ENCODE measurements at regions not wholly inside any gene's neighbourhood (a gene's known extent, or its start where the extent isn't known, plus 50 kb on each side); places are given as distances from the start of the nearest gene placed in this dataset.

DNA sequence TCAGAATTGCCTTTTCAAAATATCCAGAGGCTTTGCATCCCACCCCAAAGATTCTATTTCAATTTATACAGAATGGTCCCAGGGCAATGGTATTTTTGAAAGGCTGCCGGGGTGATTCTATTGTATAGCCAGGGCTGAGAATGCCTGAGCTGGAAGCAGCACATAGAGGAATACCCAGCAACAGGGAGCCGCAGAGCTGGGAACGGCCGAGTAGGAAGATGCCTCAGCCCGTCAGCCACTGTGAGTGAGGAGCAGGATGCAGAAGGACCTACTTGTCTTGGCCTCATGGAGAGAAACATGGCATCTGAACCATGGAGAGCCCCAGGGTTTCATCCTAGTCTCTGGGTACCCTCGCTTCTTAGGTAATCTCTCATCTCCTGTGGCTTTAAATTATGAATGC lies 170.8 kb upstream of the FHL2 start:
- ChIA-PET POLR2A (no interaction called here), CTCF (no interaction called here)
- Histone ChIP-seq H3K36me3 (ENCODE audit: control insufficient read depth in 2 of 2, insufficient read depth in 1 of 2, low read length in 2 of 2) (no peaks in the 10 kb centered on the region), H3K9me3 (ENCODE audit: control insufficient read depth, insufficient read depth, low read depth, low read length) (no peaks in the 10 kb centered on the region), H3K4me3 (ENCODE audit: low read depth, low read length) (no peak overlapping the region), H3K27ac (ENCODE audit: extremely low read depth, low read depth, low read length) (no peak overlapping the region), H3K4me1 (ENCODE audit: control insufficient read depth, insufficient read depth, low read length) (no peaks in the 10 kb centered on the region)
- TF ChIP-seq, protein P1, sequence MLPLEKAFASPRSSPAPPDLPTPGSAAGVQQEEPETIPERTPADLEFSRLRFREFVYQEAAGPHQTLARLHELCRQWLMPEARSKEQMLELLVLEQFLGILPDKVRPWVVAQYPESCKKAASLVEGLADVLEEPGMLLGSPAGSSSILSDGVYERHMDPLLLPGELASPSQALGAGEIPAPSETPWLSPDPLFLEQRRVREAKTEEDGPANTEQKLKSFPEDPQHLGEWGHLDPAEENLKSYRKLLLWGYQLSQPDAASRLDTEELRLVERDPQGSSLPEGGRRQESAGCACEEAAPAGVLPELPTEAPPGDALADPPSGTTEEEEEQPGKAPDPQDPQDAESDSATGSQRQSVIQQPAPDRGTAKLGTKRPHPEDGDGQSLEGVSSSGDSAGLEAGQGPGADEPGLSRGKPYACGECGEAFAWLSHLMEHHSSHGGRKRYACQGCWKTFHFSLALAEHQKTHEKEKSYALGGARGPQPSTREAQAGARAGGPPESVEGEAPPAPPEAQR (tag by site-specific recombination; IDR thresholded peaks at IDR 0.05), result no peak
- no peak for TF ChIP-seq ZNF16 (tag by site-specific recombination; IDR thresholded peaks at IDR 0.05; ENCODE audit: low read depth)
- TF ChIP-seq ZNF121 (tag by site-specific recombination; IDR thresholded peaks at IDR 0.05), result no peak
- no peak for TF ChIP-seq ZNF155 (tag by site-specific recombination; IDR thresholded peaks at IDR 0.05)
- no peak for TF ChIP-seq ZNF629 (tag by site-specific recombination; IDR thresholded peaks at IDR 0.05)
- TF ChIP-seq ZNF776 (tag by site-specific recombination; IDR thresholded peaks at IDR 0.05; ENCODE audit: borderline replicate concordance), result no peak
- no peak for TF ChIP-seq KLF8 (tag by site-specific recombination; IDR thresholded peaks at IDR 0.05)
- TF ChIP-seq ZBTB1 (tag by site-specific recombination; IDR thresholded peaks at IDR 0.05), result no peak
- TF ChIP-seq ZNF423 (tag by site-specific recombination; IDR thresholded peaks at IDR 0.05), result no peak
- TF ChIP-seq ZNF707 (tag by site-specific recombination; IDR thresholded peaks at IDR 0.05), result no peak
- TF ChIP-seq YY1 (tag by site-specific recombination; IDR thresholded peaks at IDR 0.05), result no peak
- TF ChIP-seq, protein P2, sequence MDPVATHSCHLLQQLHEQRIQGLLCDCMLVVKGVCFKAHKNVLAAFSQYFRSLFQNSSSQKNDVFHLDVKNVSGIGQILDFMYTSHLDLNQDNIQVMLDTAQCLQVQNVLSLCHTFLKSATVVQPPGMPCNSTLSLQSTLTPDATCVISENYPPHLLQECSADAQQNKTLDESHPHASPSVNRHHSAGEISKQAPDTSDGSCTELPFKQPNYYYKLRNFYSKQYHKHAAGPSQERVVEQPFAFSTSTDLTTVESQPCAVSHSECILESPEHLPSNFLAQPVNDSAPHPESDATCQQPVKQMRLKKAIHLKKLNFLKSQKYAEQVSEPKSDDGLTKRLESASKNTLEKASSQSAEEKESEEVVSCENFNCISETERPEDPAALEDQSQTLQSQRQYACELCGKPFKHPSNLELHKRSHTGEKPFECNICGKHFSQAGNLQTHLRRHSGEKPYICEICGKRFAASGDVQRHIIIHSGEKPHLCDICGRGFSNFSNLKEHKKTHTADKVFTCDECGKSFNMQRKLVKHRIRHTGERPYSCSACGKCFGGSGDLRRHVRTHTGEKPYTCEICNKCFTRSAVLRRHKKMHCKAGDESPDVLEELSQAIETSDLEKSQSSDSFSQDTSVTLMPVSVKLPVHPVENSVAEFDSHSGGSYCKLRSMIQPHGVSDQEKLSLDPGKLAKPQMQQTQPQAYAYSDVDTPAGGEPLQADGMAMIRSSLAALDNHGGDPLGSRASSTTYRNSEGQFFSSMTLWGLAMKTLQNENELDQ (tag by site-specific recombination; IDR thresholded peaks at IDR 0.05; ENCODE audit: low read depth), result no peak
- TF ChIP-seq ZXDB (tag by site-specific recombination; IDR thresholded peaks at IDR 0.05), result no peak
- TF ChIP-seq KLF16 (tag by site-specific recombination; IDR thresholded peaks at IDR 0.05), result no peak
- no peak for TF ChIP-seq ZNF548 (tag by site-specific recombination; IDR thresholded peaks at IDR 0.05)

DNA sequence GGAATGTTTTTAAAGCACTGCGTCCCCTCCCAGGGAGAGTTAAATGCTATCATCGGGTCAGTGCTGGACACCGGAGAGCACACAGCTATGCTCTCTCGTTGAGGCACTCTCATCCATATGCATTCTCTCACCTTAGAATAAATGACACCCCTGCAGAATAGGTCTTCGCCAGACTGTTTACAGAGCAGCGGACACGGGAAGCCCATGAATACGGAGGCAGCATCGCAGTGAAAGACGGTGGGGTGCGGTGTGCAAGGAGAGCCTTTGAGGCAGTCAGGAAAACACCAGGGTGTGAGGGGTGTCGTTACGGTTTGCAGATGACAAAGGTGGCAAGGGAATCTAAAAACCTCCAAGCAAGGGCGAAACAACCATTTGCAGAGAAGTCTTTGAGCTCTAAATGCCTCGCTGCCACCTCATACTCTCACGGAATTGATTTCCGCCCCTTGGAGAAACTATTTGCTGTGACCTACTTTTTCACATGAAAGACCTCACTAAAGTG lies 169.2 kb upstream of the FHL2 start:
- ChIA-PET POLR2A (no interaction called here), CTCF (no interaction called here)
- no peaks in the 10 kb centered on the region for H3K9me3 ChIP-seq (ENCODE audit: control insufficient read depth, insufficient read depth, low read depth, low read length)
- H3K4me3 ChIP-seq (ENCODE audit: low read depth, low read length), result no peak overlapping the region
- no peak overlapping the region for H3K27ac ChIP-seq (ENCODE audit: extremely low read depth, low read depth, low read length)
- no peaks in the 10 kb centered on the region for H3K4me1 ChIP-seq (ENCODE audit: control insufficient read depth, insufficient read depth, low read length)
- no peaks in the 10 kb centered on the region for H3K36me3 ChIP-seq (ENCODE audit: control insufficient read depth in 2 of 2, insufficient read depth in 1 of 2, low read length in 2 of 2)
- no peak for TF ChIP-seq ZBTB8A (tag by site-specific recombination; IDR thresholded peaks at IDR 0.05)
- TF ChIP-seq, protein P3, sequence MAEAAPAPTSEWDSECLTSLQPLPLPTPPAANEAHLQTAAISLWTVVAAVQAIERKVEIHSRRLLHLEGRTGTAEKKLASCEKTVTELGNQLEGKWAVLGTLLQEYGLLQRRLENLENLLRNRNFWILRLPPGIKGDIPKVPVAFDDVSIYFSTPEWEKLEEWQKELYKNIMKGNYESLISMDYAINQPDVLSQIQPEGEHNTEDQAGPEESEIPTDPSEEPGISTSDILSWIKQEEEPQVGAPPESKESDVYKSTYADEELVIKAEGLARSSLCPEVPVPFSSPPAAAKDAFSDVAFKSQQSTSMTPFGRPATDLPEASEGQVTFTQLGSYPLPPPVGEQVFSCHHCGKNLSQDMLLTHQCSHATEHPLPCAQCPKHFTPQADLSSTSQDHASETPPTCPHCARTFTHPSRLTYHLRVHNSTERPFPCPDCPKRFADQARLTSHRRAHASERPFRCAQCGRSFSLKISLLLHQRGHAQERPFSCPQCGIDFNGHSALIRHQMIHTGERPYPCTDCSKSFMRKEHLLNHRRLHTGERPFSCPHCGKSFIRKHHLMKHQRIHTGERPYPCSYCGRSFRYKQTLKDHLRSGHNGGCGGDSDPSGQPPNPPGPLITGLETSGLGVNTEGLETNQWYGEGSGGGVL (tag by site-specific recombination; IDR thresholded peaks at IDR 0.05), result no peak
- TF ChIP-seq ZNF211 (tag by site-specific recombination; IDR thresholded peaks at IDR 0.05; ENCODE audit: low read depth), result no peak
- TF ChIP-seq ZNF621 (tag by site-specific recombination; IDR thresholded peaks at IDR 0.05), result no peak
- TF ChIP-seq ZBTB17 (tag by site-specific recombination; IDR thresholded peaks at IDR 0.05), result no peak
